Bronchial epithelial cell (primary cell): ENCODE measurements at regions not wholly inside any gene's neighbourhood (a gene's known extent, or its start where the extent isn't known, plus 50 kb on each side); places are given as distances from the start of the nearest gene placed in this dataset.
"Not testable (repeated sequence)": the region's sequence is repeated elsewhere in the genome, so short reads cannot be mapped to it uniquely, and the experiment has no call there.

Experiments used
- DNase-seq: peaks from one replicate; pipeline ENCODE4 v3.0.0-alpha.2; 2010; ENCODE audit warnings: low read depth
- FAIRE-seq: peaks from 2 replicates; lab custom pipeline; 2011; peaks lifted over from hg19 to GRCh38; lab: Jason Lieb, UNC
- H3K27me3 ChIP-seq: 2 replicates; pipeline ENCODE4 v1.5.1; 2011; ENCODE audit warnings: low read length; ENCODE audit not compliant: control insufficient read depth, insufficient read depth
- H3K36me3 ChIP-seq: 2 replicates; pipeline ENCODE4 v1.5.1; 2011; ENCODE audit warnings: low read length; ENCODE audit not compliant: control insufficient read depth, insufficient read depth
- H3K4me3 ChIP-seq: 2 replicates; pipeline ENCODE4 v1.5.1; 2011; ENCODE audit warnings: mild to moderate bottlenecking, low read depth, low read length, control low read depth
- CTCF ChIP-seq: IDR thresholded peaks from 2 replicates; pipeline ENCODE4 v1.5.1; 2011; ENCODE audit warnings: mild to moderate bottlenecking, moderate library complexity, low read length, control low read depth, inconsistent platforms; ENCODE audit not compliant: insufficient read depth, severe bottlenecking

- no peak for TF ChIP-seq CTCF
- FAIRE-seq (no peak), DNase-seq (no peak)
- no peaks in the 10 kb centered on the region for H3K36me3 ChIP-seq
- H3K27me3 ChIP-seq, result no peaks in the 10 kb centered on the region
- H3K4me3 ChIP-seq, result no peak overlapping the region
These were observed 79.3 kb downstream of the TMEM121 start for GRCh38 chr14:105605464-105606304.

GRCh38 chr14:105606305-105606975 lies 80.1 kb downstream of the TMEM121 start:
- H3K27me3 ChIP-seq, H3K4me3 ChIP-seq, H3K36me3 ChIP-seq, FAIRE-seq, DNase-seq: not testable (repeated sequence)

- DNase-seq, FAIRE-seq, H3K27me3 ChIP-seq, H3K4me3 ChIP-seq, H3K36me3 ChIP-seq: not testable (repeated sequence)
These were observed 80.6 kb downstream of the TMEM121 start for GRCh38 chr14:105607025-105607424.

- not testable (repeated sequence) for H3K4me3 ChIP-seq, H3K36me3 ChIP-seq, FAIRE-seq, H3K27me3 ChIP-seq, DNase-seq
These were observed 88.6 kb downstream of the TMEM121 start for GRCh38 chr14:105614987-105615386.

GRCh38 chr14:105615986-105616801 lies 89.8 kb downstream of the TMEM121 start:
- FAIRE-seq, H3K4me3 ChIP-seq, H3K36me3 ChIP-seq, H3K27me3 ChIP-seq, DNase-seq: not testable (repeated sequence)

- DNase-seq (no peak), FAIRE-seq (no peak)
- H3K4me3 ChIP-seq, result no peak overlapping the region
- no peaks in the 10 kb centered on the region for H3K27me3 ChIP-seq
- TF ChIP-seq CTCF, result no peak
- no peaks in the 10 kb centered on the region for H3K36me3 ChIP-seq
These were observed 90.4 kb downstream of the TMEM121 start for GRCh38 chr14:105616802-105617192.

GRCh38 chr14:105617201-105617777 lies 90.9 kb downstream of the TMEM121 start:
- H3K36me3 ChIP-seq, result no peaks in the 10 kb centered on the region
- no peaks in the 10 kb centered on the region for H3K27me3 ChIP-seq
- no peak for TF ChIP-seq CTCF
- DNase-seq (no peak), FAIRE-seq (no peak)
- no peak overlapping the region for H3K4me3 ChIP-seq

- H3K36me3 ChIP-seq, DNase-seq, H3K4me3 ChIP-seq, H3K27me3 ChIP-seq: not testable (repeated sequence)
- FAIRE-seq, result peak; percentile 96
These were observed 91.4 kb downstream of the TMEM121 start for GRCh38 chr14:105617805-105618204.

GRCh38 chr14:105619324-105619723 lies 92.9 kb downstream of the TMEM121 start:
- not testable (repeated sequence) for H3K4me3 ChIP-seq, DNase-seq, H3K36me3 ChIP-seq, H3K27me3 ChIP-seq, FAIRE-seq

- not testable (repeated sequence) for H3K36me3 ChIP-seq, DNase-seq, H3K27me3 ChIP-seq, FAIRE-seq, H3K4me3 ChIP-seq
These were observed 93.9 kb downstream of the TMEM121 start for GRCh38 chr14:105620178-105620864.
